RWPE1 (cell line): ENCODE measurements at regions not wholly inside any gene's neighbourhood (a gene's known extent, or its start where the extent isn't known, plus 50 kb on each side); places are given as distances from the start of the nearest gene placed in this dataset.

ENCODE experiments used
- CTCF ChIA-PET: fragments of 350-600 bp; sonication (Branson Sonifier 250); formaldehyde crosslinking; extraction: SDS; loops from one replicate; lab custom pipeline; 2021; lab: Yijun Ruan, JAX
- POLR2A ChIA-PET: fragments of 400-600 bp; formaldehyde crosslinking; extraction: SDS; loops from one replicate; lab custom pipeline; 2020; ENCODE audit warnings: antibody characterized with exemption; ENCODE audit not compliant: low non-redundant PET; lab: Yijun Ruan, JAX
- DNase-seq: peaks from one replicate; pipeline ENCODE4 v3.0.0; 2012; ENCODE audit warnings: low spot score
- H3K27ac ChIP-seq: fragments of 450-650 bp; 2 replicates; pipeline ENCODE4 v1.5.1; 2017
- CTCF ChIP-seq: fragments of 450-650 bp; conservative IDR thresholded peaks from 2 replicates; pipeline ENCODE4 v1.5.1; 2017; ENCODE audit warnings: low read depth, mild to moderate bottlenecking

GRCh38 chr20:11391591-11391990 lies 526.1 kb upstream of the BTBD3 start:
- TF ChIP-seq CTCF = no peak
- DNase-seq = no peak
- H3K27ac ChIP-seq = no peak overlapping the region
- ChIA-PET CTCF (interaction anchor here (0.5 kb wide), 1 partner anchor 1613 kb away, joined by 3 read pairs; no protein-coding TSS in a partner anchor), POLR2A (no interaction called here)

GRCh38 chr20:11394145-11394833 lies 523.4 kb upstream of the BTBD3 start:
- H3K27ac ChIP-seq = no peak overlapping the region
- no peak for TF ChIP-seq CTCF
- no peak for DNase-seq
- POLR2A ChIA-PET = no interaction called here
- CTCF ChIA-PET = no interaction called here

GRCh38 chr20:11395581-11395980 lies 522.1 kb upstream of the BTBD3 start:
- no peak for TF ChIP-seq CTCF

GRCh38 chr20:11401988-11402387 lies 515.7 kb upstream of the BTBD3 start:
- no peak for TF ChIP-seq CTCF
- DNase-seq = no peak
- no peak overlapping the region for H3K27ac ChIP-seq
- POLR2A ChIA-PET = no interaction called here
- CTCF ChIA-PET = interaction anchor here (0.7 kb wide), 1 partner anchor 83 kb away, joined by 3 read pairs; no protein-coding TSS in a partner anchor

More at GRCh38 chr20:11395581-11395980, 522.1 kb upstream of the BTBD3 start:
- no peak overlapping the region for H3K27ac ChIP-seq
- CTCF ChIA-PET = no interaction called here
- POLR2A ChIA-PET = no interaction called here
- DNase-seq = no peak

GRCh38 chr20:11403711-11404110 lies 514.0 kb upstream of the BTBD3 start:
- CTCF ChIA-PET = no interaction called here
- no peak for TF ChIP-seq CTCF
- no peak overlapping the region for H3K27ac ChIP-seq
- no peak for DNase-seq
- POLR2A ChIA-PET = no interaction called here

GRCh38 chr20:11406877-11407276 lies 510.8 kb upstream of the BTBD3 start:
- no peak for DNase-seq
- ChIA-PET CTCF (no interaction called here), POLR2A (no interaction called here)
- TF ChIP-seq CTCF = no peak
- no peak overlapping the region for H3K27ac ChIP-seq
